Neural cell (in vitro differentiated cells): ENCODE measurements at regions not wholly inside any gene's neighbourhood (a gene's known extent, or its start where the extent isn't known, plus 50 kb on each side); places are given as distances from the start of the nearest gene placed in this dataset.

ENCODE experiments used
- EP300 ChIP-seq: fragments of 450-650 bp; conservative IDR thresholded peaks from 2 replicates; pipeline ENCODE4 v1.6.1; 2014; ENCODE audit warnings: antibody characterized with exemption, mild to moderate bottlenecking, moderate library complexity; ENCODE audit not compliant: poor library complexity, severe bottlenecking
- POLR2AphosphoS5 ChIP-seq: IDR thresholded peaks from 2 replicates; pipeline ENCODE4 v1.6.1; 2012
- SMC3 ChIP-seq: fragments of 450-650 bp; conservative IDR thresholded peaks from 2 replicates; pipeline ENCODE4 v1.6.1; 2014; ENCODE audit warnings: antibody characterized with exemption, mild to moderate bottlenecking, moderate library complexity; ENCODE audit not compliant: poor library complexity
- TAF1 ChIP-seq: IDR thresholded peaks from 2 replicates; pipeline ENCODE4 v1.6.1; 2012; ENCODE audit warnings: low read depth
- TF ChIP-seq, protein P1 (sequence below): fragments of 450-650 bp; IDR thresholded peaks from 2 replicates; pipeline ENCODE4 v1.5.1; 2014; ENCODE audit warnings: antibody characterized with exemption, mild to moderate bottlenecking, moderate library complexity; ENCODE audit not compliant: poor library complexity, severe bottlenecking

DNA sequence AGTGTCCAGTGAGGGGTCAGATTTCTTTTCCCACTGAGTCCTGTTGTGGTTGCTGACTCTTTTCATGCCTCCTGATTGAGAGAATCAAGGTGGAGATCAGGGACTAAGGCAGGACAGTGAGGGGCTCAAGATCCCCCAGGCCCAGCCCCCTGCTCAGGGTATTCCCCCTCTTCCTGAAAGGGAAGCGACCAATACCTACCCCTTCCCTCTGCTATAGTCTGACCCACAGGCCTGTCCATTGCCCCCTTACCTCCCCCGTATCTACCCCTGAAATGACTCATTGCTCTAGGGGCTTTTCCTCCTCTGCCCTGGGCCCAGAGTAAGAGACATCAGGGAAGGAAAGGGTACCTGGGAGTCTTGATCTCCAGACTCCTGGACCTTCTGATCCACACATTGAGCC lies 1320.5 kb downstream of the UQCRFS1 start:
- TF ChIP-seq, protein P1, sequence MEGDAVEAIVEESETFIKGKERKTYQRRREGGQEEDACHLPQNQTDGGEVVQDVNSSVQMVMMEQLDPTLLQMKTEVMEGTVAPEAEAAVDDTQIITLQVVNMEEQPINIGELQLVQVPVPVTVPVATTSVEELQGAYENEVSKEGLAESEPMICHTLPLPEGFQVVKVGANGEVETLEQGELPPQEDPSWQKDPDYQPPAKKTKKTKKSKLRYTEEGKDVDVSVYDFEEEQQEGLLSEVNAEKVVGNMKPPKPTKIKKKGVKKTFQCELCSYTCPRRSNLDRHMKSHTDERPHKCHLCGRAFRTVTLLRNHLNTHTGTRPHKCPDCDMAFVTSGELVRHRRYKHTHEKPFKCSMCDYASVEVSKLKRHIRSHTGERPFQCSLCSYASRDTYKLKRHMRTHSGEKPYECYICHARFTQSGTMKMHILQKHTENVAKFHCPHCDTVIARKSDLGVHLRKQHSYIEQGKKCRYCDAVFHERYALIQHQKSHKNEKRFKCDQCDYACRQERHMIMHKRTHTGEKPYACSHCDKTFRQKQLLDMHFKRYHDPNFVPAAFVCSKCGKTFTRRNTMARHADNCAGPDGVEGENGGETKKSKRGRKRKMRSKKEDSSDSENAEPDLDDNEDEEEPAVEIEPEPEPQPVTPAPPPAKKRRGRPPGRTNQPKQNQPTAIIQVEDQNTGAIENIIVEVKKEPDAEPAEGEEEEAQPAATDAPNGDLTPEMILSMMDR = no peak
- TF ChIP-seq TAF1 (no peak), EP300 (no peak), SMC3 (no peak), POLR2AphosphoS5 (no peak)
